HT-29 (cell line): ENCODE measurements at regions not wholly inside any gene's neighbourhood (a gene's known extent, or its start where the extent isn't known, plus 50 kb on each side); places are given as distances from the start of the nearest gene placed in this dataset.
"Not testable (repeated sequence)": the region's sequence is repeated elsewhere in the genome, so short reads cannot be mapped to it uniquely, and the experiment has no call there.

Source experiments
- DNase-seq: peaks from one replicate; pipeline ENCODE4 v3.0.0-alpha.2; 2015; ENCODE audit warnings: low spot score

DNA sequence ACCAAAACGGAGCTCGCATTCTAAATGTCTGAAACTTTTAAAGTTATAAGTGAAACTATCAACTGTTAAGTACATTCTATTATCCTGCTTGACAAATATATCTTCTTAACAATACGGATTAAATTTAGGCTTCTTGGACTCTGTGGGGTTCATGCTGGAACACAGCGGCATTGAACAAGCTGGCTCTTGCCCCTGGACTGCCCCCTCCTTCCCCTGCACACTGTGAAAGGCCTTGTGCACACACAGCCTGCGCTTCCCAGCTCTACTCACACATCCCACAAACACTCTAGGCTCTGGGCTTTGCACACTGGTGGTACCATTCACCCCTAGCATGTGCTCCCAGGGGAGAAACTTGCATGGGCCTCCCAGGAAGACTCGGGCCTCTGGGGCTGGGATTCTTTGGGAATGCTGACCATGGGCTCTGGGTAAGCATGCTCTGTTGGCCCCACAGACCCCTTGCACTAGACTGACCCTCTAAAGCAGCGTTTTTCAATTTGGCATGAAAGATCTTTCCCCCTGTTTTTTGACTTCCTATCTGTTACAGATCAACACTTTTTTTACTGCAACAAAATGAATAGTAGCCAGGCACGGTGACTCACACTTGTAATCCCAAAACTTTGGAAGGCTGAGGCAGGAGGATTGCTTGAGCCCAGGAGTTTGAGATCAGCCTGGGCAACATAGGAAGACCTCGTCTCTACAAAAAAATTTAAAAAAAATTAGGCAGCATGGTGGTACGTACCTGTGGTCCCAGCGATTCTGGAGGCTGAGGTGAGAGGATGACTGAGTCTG lies 96.2 kb upstream of the CPM start:
- no peak for DNase-seq

DNA sequence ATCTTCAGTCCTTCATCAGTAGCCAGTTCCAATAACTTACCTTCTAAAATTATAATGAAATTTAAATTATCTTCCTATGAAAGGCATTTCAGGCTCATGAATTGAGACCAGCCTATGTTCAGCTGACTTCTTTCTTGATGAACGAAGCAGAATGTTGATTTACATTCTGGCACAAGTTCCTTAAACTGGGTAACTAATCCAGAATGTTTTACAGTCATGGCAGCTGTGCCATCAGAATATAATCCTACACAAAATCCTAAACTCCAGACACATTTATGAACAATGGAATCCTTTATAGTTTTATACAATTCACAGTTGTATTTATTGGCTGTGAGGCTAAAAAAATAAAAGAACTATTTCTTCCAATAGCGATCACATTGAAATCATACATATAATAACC lies 97.3 kb upstream of the CPM start:
- no peak for DNase-seq

DNA sequence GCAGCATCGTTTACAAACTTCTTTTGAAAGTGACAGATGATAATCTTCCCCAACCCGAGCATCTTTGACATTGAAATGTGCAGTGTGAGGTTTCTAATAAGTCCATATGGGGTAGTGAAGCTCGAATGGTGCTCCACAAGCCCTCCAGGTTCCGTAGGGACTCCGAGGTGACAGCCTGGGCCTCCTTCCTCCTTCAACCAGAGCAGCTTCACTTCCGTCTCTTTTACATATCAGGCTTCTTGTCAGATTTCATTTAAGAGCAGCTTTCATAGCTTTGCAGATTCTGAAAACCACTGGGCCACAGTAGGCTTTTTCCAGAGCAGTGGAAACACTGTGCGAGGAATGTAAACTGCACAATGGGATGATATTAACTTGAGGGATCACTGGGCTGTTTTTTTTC lies 103.6 kb upstream of the CPM start:
- no peak for DNase-seq

DNA sequence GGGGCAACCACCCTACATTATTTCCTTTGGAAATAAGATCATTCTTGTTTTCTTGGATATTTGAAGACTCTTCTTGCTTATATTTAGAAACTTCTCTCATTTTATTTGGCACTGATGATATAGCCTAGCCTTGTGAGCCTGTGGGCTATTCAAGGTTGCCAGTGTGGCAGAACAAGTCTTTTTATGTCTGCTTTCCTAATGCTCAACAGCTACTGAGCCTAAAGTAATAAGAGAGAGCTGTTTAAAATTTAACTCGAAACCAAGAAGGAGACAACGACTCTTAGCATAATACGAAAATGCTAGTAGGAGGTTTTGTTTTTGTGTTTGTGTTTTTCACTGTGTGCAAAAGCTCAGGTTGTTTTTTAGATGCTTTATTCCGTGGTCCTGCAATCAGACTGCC lies 104.0 kb upstream of the CPM start:
- DNase-seq: no peak

DNA sequence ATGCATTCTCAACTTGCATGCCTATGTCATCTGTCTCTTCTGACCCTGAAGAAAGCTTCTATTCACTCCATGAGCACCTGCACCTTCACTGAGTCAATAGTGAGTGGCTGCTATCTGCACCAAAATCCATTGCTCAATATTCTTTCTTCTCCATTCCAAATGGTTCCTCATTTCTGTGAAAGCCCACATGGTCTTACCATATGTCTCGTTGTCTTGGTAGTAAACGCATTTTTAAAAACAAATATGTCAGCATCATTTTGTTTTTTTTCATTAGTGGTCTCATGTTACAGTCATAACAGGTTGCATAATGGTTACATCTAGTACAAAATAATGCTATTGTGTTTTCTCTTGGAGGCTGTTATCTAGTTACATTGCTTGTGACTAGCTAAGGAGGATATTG lies 106.9 kb upstream of the CPM start:
- no peak for DNase-seq

DNA sequence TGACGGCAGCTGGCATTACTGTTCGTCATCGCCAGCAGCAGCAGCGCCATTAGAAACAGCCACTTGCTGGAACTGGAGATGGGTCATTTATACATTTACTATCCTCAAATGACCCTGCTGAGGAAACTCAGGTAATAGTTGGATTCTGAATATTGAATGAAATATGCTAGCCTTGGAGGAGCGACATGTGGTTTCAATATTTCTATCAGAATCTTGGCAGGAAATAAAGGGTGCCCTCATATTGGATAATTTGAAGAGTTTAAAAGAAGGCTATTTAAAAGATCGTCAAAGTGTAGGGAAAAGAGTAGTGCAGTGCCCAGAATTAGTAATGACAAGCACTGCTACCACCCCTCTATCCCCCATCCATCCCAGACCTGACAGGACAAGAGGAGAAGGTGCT lies 109.6 kb upstream of the CPM start:
- DNase-seq: no peak

DNA sequence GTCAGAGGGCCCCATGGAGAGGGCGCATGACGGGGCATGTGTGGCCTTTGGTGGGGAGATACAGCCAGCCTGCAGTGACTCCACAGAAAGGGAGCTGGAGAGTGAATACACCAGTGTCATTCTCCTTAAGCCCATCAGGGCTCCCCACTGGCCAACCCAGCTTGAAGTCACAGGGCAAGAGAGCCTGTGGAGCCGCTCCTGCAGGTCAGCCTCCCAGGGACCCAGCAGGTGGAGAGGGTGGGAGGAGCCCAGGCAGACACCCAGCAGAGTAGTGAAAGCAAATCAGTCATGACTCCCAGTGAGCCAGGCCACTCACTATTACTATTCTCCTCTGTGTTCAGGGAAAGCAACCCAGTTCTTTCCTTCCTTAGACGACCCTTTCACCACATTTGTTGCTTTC lies 110.0 kb upstream of the CPM start:
- no peak for DNase-seq

DNA sequence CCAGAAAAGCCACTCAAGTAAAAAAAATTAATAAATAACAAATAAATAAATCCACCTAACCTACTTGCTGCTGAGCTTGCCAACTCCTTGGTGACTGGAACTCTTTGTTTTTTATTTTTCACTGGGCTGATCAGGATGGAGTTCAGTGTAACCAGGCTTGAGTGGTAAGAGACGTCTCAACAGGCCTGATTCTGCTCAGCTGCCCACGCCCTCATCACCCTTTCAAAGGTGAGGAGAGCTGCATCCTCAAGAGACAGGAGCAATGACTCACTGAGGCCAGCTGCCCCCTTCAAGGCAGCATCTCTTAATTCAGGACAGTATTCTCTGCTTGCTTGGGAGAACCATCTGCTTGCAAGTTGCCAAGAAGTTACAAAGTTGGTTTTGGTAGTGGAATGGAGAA lies 111.9 kb upstream of the CPM start:
- no peak for DNase-seq

DNA sequence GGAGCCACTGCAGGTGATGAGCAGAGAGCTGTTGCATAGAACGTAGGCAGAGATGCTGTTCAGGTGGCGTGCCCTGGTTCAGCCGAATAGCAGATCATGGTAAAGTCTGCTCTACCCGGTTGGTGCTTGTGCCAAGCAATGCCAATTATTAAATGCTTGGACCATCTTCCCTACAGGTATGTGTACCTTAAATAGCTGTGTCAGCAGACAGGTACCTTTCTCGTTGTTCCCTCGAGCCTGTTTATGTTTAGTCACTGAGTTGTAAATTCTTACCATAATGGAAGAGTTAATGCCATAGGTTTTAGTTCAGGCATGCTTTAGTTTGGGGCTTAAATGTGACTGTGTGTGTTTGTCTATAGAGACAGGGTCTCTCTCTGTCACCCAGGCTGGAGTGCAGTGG lies 112.5 kb upstream of the CPM start:
- no peak for DNase-seq

DNA sequence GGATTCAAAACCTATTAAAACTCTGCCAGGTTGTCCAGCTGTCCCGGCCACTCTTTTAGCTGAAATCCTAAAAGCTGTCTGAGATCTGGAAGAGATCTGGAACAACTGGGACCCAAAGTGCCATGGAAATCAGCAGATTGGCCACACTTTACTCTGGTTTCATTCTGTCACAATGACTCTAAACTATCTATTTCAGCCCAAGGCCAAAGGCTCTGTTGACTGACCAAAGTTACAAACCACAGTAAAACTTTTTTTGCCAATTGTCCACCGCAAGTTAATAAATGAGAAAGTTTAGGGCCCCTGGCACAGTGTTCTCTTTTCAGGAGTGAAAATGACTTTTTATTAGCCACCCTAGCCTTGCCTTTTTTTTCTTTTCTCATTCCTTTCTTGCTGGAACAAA lies 113.4 kb upstream of the CPM start:
- DNase-seq: no peak

DNA sequence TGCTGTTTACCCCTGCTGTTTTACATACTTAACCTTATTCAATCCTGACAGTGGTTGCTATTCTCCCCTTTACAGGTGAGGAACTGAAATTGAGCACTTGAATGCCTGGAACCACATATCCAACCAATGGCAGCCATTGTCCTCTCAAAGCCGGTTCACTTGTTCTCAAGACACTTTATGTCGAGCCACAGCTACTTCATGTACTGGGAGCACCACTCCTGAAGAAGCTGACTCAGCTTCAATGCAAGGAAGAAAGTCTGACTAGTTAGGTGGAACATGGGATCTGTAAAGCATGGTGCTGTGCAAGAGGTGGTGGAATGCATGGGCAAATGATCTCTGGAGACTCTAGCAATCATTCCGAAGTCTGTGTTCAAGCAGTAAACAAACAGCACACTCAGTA lies 113.9 kb upstream of the CPM start:
- no peak for DNase-seq

DNA sequence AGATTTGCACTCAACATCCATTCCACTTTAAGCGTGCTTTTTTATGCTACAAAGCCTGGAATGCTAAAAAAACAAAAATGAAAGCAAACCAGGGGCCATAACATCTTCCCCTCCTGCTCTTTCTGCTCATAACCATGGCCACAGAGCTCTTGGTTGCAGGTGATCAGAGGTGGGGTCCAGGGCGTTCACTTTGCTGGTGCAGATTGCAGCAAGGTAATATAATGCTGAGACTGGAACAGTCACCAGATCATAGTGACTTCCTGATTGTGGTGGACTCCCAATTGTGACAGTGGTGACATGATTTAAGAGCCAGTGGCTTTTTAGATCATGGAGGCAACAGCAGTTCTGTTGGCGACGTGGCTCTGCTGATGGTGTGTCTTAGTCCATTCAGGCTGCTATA lies 115.0 kb upstream of the CPM start:
- no peak for DNase-seq

DNA sequence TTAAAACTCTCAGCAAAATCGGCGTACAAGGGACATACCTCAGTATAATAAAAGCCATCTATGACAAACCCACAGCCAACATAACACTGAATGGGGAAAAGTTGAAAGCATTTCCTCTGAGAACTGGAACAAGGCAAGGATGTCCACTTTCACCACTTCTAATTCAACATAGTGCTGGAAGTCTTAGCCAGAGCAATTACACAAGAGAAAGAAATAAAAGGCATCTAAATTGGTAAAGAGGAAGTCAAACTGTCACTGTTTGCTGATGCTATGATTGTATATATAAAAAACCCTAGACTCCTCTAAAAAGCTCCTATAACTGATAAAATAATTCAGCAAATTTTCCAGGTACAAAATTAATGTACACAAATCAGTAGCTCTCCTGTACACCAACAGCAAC lies 116.9 kb upstream of the CPM start:
- DNase-seq: not testable (repeated sequence)

DNA sequence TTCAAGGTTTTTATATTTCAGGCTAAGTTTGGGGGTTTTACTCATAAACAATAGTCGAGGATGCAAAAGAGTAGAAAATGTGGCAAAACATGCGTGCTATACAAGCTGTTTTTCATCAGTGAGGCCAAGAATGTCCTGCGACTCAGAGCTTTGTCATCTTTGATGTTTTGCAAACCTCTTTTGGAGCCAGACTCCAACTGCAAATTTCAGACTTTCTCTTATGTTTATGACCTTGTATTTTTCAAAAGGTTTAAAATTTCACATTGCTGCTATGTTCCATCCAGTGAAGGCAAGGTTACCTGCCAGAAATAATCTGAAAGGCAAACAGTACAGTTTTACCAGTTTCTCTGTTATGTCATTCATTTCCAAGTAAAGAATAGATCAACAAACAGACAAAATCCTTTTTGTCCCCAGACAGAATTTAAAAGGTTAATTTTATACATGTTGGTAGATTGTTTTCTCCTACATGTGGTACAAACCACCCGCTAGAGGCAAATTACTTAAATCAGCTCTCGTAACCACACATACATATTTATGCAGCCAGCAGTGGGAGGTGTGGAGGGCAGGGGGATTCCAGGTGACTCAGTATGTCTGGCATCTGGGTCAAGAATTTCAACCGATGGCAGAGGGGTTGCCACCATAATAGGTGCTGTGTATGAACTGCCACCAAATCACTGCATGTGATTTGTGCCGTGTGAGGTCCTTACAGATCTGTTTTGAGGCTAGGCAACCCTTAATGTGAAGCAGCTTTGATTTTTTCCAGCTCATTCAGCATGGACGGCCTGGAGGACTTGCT lies 119.8 kb upstream of the CPM start:
- DNase-seq: no peak

DNA sequence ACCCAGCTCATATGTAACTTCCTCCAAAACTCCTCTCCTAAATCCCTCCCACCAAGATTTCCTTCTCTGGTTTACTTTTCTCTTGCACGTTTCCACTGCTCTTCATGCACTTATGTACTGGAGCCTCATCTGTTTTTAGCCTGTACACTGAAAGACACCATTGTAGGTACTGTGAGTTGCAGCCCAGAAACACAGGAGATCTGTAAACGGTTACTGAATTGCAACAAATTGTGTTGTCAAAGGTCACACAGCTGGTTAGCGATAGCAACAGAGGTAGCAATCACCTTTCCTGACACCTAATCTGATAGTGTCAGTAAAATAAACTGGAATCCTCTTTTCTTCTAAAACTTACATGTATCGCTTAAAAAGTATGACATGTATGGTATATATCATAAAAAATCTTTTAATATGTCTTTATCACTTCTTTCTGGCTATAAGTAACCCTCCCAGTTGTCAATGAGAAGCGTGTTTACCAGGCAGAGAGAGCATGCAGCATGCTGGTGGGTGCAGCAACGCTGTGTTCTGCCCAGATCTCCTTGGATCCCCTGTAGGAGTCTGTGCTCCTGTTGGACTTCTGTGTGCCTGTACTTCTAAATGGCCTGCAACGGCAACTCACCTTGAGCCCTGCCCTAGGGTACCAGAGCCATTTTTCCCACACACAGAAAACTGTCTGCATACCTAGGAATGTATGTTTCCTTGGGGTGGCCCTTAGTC lies 121.5 kb upstream of the CPM start:
- DNase-seq: no peak

DNA sequence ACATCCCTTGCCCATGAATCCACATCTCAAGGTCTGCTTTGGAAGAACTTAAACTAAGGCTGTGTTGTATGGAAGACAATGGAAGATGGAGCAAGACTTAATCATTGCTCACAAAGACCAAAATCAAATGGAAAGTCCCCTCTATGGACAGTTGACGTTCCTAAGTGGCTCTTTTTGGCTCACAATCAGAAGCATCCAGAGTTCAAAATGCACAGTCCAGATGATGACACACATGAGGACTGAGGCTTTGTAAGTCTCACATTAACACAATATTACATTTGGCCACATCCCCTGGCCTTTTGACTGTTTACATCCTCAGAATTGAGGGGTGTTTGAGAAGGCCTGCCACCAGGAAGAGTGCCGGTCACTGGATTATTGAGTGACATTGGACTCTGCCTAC lies 122.3 kb upstream of the CPM start:
- DNase-seq: no peak

DNA sequence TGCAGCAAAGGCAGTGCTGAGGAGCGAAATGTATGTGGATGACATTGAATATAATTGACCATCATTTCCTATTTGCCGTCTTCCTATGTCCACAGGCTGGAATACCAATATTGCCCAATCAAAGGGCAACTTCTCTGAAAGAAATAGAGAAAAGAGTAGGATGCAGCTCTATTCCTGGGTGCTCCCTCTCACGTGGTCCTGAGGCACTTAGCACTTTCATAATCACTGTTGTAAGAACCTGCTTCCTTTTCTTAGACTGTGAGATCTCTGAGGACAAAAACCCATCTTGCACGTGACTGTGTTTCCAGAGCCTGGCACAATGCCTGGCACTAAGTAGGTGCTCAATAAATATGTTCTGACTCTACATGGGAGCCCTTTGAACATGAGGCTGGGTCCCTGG lies 122.7 kb upstream of the CPM start:
- DNase-seq: no peak

DNA sequence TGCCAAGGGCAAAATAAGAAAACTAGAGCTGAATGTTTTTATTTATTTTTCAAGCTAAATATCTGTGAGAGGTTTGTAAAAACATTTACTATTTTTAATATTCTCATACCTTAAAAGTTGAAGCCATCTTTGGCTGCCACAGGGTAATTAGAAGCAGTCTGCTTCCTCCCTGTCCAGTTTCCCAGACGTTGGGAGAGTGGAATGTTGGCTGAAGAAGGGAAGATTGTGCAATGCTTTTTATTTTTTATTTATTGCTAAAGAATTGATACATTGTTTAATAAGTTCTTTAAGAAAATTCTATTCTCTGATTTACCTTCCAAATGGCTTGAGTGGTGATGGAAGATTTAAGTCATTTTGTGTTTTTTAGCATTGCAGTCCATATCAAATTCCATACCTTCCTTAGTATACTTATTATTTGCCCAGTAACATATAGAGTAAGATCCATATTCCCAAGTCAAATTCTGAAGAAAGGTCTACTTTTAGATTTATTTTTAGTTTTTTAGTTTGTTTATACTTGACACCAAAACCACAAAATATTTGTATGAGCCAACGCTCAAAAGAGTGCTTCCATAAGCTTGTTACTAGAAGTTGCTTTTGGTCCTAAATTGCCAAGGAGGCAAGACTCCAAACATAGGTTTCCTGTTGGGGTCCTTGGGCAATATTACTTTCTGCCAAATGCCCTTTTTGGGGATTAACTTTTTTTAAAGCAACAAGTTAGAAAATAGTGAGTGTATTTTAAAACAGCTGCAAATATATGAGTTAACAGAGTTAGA lies 124.0 kb upstream of the CPM start:
- no peak for DNase-seq

DNA sequence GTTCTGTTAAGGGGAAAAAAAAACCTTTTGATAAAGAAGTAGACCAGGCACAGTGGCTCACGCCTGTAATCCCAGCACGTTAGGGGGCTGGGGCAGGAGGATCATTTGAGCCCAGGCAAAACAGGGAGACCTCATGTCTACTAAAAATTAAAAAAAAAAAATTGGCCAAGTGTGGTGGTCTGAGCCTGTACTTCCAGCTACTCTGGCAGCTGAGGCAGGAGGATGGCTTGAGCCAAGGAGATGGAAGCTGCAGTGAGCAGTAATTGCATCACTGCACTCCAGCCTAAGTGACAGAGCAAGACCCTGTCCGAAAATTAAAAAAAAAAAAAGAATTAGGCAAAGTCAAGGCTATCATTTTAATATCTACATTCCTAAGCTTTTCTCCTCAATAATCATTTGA lies 124.8 kb upstream of the CPM start:
- DNase-seq: no peak

DNA sequence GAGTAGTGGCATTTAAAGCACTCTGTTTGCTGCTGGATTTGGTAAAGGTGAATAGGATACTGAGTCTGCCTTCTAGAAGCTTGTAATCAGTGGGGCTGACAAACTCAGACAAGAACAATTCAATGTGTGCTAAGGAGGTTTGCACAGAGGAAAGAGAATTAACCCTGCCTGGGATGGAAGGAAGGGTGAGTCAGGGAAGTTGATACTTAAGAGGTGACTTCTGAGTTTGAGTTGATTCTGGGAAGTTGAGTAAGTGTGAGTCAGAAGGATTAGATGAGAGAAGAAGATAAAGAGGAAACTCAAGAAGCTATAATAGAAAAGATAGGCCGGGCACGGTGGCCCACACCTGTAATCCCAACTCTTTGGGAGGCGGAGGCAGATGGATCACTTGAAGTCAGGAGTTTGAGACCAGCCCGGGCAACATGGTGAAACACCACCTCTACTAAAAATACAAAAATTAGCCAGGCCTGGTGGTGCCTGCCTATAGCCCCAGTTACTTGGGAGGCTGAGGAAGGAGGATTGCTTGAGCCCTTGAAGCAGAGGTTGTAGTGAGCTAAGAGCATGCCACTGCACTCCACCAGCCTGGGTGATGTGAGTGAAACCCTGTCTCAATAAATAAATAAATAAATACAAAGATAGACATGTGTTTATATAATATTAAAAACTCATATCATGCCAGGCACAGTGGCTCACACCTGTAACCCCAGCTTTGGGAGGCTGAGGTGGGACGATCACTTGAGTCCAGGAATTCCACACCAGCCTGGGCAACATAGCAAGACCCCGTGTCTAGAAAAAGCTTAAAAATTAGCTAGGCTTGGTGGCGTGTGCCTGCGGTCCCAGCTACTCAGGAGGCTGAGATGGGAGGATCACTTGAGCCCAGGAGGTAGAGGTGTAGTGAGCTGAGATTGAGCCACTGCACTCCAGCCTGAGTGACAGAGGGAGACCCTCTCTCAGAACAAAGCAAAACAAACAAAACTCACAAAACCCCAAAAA lies 126.8 kb upstream of the CPM start:
- DNase-seq: no peak

DNA sequence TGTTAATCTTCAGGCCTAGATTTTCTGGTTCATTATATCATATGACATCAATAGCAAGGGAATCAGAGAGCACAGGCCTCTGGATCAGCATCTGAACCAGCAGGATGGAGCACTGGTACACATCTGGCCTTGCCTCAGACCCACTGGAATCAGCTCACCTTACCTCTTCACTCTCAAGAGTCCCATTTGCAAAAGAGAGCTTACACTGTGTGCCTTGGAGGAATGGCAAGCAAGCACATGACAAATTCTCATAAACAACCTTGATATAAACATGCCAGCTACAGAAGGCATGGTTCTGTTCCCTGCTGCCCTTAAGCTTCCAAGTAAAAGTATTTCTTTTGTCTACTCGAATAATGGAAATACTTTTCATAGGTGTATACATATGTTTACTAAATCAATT lies 128.6 kb upstream of the CPM start:
- no peak for DNase-seq
